ENCODE measurements at regions not wholly inside any gene's neighbourhood (a gene's known extent, or its start where the extent isn't known, plus 50 kb on each side); places are given as distances from the start of the nearest gene placed in this dataset.
"Not testable (repeated sequence)": the region's sequence is repeated elsewhere in the genome, so short reads cannot be mapped to it uniquely, and the experiment has no call there.

DNA sequence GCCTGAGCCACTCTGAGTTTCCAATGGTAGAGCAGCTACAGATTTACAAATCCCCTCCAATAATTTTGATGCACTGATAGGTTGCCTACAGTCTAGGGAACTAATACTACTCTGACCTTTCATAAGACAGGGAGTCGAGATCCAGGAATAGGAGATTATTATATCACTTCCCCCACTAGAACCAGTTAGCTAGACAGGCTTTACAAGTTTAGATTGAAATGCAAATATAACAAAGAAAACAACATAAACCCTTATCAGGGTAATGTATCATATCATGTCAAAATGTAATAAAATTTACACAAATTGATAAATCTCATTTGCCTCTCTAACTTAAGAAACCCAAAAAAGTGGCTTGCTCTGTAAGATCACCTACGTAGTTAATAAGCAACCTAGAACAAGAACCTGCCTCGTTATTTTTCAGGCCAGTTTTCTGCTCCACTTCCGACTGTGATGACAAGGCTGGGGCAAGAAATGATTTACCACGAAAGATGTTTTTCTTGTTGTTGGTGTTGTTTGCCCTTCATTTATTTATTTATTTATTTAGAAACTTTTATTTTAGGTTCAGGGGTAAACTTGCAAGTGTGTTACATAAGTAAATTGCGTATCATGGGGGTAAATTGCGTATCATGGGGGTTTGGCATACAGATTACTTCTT, 504.2 kb upstream of the ID4 start:
- DNase-seq = no peak

DNA sequence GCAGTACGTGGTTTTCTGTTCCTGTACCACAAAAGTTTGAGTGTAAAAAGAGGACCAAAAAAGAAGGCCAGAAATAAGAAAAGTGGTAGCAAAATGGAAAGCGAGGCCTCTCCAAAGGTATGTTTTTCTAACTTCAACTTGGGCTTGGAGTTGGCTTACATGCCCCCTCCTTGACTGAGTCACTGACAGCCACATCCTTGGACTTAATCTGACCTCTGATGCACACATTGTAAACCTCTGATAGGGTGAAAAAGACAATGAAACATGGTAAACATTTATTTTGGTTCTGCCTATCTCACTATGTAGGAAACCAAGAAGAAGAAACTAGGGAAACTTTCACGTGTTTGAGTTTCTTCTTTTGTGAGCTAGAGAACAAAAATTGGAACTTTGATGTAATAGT, 503.2 kb upstream of the ID4 start:
- DNase-seq = no peak

DNA sequence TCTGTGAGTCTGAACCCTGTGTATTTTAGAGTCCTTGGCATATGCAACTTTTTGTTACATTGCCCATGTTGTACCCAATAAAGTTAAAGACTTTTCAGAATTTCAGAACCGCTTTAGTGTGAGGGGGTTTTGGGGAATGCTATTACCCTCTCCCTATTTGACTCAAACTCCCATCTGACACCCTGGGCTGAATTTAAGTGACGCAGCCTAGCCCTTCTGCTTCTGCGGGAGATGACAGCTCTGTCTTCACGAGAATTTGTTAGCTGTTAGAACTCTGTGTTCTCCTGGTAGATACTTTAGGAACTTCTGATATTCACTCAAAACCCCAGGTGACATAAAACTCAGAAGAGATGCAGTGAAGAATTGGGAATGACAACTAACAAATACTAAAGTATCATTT, 500.6 kb upstream of the ID4 start:
- DNase-seq = no peak

DNA sequence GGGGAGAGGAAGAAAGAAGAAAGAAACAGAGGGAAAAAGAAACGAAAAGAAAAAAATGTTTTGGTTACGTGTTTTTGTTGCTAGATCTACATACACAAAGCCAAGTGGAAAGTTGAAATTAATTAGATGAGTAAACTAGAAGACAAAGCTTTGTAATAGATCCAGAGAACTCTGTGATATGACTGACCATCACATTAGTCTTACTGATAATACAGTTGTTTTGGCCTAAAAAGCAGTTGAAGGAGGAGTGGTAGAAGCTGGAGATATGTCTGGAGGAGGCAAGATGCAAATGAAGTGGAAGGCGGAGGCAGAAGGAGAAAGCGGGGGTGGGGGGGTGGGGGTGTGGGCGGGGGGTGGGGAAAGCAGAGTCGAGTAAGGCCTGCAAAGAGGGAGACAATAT, 500.1 kb upstream of the ID4 start:
- no peak for DNase-seq

DNA sequence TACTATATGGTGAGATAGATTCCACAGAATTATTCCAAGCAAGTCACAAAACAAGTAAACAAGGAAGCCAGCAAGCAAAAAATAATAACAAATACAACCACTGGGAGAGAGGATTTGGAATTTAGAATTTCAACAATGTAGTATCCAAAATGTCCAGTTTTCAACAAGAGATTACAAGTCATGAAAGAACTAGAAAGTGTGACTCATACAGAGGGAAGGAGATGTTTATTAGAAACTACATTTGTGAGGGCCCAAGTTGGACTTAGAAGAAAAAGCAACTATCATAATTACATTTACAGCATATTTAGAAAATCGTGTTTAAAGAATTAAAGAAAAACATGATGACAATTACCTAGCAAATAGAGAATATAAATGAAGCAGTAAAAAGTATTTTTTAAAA, 494.6 kb upstream of the ID4 start:
- no peak for DNase-seq

DNA sequence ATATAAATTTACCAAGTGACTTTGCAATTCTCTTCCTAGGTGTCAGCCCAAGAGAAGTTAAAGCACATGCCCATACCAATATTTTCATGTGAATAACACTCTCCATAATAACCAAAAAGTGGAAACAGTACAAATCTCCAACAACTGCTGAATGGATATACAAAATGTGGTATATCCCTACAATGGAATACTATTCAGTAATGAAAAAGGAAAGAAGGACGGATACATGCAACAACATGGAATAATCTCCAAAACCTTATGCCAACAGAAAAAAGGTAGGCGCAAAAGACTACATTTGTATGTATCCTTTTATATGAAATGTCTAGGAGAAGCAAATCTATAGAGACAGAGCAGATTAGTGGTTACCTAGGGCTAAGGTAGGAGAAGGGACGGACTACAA, 487.7 kb upstream of the ID4 start:
- no peak for DNase-seq

DNA sequence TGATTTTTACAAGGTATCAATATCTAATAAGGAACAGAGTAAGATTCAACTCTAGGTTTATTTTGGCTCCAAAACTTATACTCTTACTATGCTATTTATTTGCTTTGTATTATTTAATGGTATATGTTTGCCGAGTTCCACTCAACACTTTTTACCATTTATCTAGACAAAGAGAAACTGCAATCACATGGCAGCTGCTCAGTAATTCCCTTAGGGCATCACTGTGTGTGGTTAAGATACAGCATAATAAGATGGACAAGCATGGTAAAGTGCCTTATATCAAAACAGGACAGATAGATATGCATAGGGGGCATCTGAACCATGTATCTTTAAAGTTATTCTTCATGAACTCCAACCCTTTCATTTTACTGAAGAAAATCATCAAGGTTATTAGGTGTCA, 483.0 kb upstream of the ID4 start:
- no peak for DNase-seq

DNA sequence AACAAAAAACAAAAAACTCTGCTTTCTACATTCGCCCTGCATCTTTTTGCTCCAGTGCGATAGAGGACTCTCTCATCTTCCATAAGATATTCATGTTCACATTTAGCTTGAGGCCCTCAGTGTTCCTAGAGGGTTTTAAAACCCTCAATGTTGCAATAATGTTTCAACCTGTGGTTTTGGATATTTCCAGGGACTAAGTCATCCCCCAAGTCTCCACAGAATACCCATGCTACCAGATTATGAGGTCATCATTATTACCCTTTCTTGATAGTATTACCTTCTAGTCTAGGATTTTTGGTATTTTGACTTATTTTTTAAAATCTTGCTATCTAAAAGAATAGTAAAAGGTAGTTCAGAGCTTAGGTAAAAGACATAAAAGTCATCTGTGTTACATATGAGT, 480.5 kb upstream of the ID4 start:
- no peak for DNase-seq

DNA sequence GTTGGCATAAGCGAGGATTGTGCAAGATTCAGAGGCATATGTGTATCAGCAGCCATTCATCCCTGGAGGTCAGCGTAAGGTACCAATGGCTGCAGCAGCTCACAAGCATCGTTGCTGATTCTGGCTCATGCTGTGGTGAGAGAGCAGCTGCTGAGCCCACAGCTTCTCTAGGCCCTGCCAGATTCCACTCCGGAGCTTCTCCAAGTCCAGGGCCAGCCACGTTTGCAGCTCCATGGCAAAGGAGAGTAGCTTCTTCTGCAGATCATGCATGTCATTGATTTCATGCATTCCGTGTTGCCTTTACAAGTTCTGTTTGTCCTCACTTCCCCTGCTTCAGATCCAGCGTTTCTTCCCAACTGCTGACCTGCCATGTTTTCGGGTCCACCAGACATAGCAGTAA, 474.8 kb upstream of the ID4 start:
- no peak for DNase-seq

DNA sequence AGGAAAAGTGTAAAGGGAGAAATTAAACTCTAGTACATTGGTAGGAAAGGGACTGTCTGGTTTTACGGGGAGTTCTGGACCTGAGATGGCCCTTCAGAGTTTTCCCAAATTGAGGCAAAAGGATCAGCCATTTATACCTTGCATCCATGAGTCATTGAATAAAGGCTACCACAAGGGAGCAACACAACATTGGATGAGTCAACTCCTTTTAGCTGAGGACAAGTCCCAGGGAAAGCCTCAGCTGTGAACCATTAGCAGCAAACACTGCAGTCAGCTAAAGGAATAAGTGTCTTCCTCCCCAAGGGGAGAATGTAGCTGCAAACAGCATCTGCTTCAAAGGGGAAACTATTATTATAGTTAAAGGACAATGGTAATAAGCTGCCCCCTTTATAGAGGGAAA, 468.7 kb upstream of the ID4 start:
- DNase-seq = no peak

DNA sequence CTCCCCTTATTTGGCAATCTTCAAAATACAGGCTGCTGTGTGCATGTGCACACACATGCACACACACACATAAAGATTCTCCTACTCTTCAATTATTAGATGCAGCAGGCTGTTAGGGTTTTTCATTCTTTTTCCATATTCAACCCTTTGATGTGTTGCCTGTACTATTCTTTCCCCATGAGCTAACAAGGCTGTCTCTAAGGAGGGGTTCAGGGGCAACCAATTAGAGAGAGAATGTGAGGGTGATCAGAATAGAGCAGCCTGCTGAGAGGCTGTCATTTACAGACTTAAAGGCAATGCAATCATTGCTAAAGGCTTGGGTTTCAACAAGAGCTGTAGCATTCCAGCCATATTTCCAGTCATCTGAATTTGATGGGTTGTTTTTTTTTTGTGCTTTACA, 467.4 kb upstream of the ID4 start:
- no peak for DNase-seq

DNA sequence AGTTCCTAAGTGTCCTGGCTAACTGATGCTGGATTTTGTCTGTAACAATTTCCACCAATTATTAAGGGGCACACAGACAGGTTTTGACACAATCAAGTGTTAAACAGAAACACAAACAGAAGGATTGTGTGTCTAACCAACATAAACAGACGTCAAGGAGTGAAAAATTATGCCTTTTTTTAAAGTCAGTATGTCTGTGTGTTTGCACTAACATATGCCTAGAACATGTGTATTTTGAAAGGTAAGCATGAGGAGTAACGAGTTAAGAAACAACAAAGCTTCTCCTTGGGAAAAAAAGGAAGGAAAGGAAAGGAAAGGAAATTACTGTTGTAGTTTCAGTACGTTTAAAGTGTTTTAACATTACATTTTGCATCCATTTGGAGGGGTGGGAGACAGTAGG, 466.3 kb upstream of the ID4 start:
- no peak for DNase-seq

DNA sequence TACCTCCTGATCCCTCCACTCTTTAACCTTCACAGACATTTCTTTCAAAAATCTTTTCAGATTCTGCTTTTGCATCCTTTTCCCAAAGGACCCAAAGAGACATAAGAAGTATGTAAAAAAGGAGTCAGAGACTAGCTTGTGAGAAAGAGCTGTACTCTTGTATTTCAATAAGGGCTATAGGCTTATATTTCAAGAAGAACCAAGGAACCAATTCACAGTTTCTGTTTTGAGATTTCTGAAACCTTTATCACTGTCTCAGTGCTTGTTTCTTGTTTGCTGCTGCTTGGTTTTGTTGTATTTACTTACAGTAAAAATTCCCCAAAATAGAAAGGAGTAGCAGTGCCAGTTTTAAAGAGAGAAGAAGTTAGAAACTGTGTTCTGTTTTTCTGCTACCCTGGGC, 461.6 kb upstream of the ID4 start:
- no peak for DNase-seq

DNA sequence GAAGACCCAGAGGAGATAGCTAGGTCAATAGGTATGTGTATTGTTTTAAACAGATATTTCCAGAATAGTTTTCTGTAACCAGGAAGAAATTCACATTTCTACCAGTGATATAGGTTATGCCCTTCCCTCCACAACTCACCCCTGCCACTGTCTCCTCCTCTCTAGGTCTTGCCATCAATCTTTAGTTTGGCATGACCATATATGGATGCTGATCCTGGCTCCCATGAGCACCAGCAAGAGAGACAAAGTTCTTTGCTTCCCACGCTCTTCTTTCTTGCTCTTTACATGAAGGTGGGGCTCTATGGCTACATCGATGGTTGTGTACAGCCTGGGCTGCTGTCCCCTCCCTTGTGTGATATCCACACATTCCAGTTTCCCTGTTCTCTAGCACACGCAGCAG, 459.4 kb upstream of the ID4 start:
- DNase-seq = no peak

DNA sequence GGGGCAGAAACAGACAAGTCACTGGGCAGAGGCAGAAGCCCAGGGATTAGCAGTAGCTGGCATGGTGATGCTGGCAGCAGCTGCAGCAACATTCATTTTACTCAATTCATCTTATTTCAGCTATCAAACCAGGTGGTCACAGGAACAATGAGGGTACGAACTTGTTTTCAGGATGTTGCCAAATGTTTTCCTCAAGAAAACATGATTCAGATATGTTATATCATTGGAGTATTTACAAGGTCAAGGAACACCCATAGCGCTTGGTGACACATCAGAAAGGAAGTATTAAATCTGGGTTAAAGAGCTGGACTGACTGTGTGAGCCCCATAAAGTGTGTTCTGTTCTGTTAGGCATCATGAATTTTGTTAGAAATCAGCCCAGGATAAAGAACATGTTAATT, 456.9 kb upstream of the ID4 start:
- DNase-seq = no peak

DNA sequence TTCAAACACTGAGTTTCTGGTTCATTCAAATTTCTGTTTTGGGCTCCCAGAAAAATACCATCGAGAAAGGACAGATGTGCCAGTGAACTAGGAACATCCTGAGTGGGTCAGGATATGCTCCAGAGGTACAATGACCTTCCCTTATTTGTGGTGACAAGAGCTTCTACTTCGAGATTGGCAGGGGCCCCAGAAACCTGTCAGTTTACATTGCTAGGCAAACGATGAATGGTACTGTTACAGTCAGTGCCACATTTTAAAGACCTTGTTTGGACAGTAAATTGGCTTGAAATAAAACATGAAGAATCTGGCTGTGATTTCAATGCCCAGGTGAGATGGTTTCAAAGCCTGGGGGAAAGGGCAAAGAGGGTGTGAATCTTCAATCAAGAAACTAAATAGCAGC, 454.5 kb upstream of the ID4 start:
- no peak for DNase-seq

DNA sequence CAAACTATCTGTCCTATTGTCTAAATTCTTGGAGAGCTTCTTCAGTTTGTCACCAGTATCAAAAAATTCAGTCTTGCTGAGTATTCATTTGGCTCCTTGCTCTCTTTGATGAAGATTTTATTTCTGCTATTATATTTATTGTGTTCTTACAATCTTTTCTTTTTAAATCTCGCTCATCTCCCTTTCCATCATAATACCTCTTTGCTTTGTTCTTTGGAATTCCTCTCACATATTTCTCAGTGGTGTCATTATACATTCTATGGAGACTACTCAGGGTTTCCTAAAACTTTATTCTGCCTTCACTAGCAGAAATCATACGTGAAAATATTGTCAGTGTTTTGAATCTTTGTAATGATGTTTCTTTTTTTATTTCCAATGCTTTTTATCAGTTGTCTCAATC, 445.2 kb upstream of the ID4 start:
- no peak for DNase-seq

DNA sequence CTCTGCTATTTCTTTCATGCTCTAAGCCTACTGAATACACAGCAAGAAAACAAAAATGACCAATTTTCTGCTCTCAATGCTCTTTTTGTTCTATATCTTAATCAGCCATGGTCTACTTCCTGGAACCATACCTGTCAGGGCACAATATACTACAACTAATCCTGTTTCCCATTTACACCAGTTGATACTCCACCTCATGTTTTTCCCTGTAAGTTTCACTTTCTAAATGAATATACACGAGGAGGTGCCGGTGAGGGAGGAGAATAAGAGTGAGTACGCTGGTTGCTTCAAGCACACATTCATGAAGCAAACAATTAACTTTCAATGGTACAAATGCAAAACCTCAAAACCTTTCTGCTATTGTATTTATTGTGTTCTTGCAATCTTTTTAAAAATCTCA, 443.1 kb upstream of the ID4 start:
- no peak for DNase-seq

DNA sequence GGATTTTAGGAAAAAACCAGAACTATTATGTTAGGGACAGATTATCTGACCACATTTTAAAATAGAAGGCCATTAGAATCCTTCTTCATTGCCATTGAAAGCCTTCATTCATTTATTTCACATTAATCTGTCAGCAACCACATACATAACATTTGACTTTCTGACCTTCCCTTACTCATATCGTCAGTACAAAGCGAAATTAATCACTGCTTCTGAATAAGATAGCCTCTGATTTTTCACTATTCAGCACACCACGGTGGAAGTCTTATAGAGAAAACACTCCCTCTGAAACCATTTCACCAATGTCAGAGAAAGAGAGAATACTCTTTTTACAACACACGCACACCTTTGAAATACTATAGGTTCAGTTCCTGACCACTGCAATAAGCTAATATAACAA, 442.5 kb upstream of the ID4 start:
- DNase-seq = no peak

DNA sequence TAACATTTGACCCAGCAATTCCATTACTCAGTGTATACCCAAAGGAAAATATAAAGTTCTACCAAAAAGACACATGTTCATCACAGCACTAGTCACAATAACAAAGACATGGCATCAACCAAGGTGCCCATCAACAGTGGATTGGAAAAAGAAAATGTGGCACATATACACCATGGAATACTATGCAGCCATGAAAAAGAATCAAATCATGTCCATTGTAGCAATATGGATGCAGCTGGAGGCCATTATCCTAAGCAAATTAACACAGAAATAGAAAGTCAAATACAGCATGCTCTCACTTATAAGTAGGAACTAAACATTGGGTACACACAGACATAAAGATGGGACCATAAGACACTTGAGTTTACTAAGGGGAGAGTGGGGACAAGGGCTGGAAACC, 441.9 kb upstream of the ID4 start:
- DNase-seq = no peak

DNA sequence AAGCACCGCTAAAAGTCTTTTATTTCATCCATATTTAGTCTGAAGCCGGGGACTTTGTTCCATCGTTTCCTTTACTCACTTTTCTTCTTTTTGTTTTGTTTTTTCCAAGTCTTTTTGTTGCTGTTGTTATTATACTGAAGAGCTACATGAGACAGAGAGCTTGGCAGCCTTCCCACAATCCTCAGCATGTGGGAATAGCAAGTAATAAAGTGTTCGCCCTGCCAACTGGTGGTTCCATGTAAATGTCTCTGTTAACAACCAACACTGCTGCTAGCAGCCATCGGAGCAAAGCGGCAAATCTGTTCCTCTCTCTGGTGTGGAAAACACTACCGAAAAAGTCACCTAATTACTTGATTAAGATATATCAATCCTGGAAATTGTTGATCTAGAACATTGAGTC, 437.8 kb upstream of the ID4 start:
- no peak for DNase-seq

DNA sequence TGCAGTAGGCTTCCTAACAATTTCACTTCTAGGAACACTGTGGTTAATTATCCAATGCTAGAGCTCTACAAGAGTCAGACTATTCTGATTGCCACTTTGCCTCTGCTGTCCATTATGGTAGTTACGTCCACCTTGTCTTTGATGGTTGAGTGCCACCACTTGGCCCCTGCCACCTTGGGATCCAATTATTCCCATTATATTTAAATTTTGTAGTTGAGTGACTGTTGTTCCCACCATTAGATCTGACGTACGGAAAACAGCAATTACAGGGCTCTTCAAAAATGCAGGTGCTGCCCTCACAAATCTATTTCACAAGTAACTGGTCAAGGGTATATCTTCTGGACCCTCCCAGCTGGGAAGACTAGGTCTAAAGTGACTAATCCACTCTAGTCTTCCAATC, 432.3 kb upstream of the ID4 start:
- not testable (repeated sequence) for DNase-seq

DNA sequence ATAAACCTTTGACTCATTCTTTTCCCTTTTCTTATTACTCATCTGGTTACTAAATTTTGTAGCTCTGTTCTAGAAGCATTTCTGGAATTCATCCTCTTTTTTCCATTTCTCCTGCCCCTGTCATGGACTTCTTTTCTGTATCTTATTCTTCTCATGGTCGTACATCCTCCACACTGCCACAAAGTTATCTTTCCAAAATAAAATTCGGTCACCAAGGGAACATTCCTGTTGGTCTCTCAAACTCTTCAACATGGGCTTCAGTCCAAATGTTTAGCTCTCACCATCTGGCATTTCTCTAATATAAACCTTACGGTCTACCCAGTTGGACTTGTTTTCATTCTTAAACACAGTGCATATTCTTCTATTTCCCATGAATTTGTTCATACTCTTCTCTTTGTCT, 428.8 kb upstream of the ID4 start:
- DNase-seq = no peak

DNA sequence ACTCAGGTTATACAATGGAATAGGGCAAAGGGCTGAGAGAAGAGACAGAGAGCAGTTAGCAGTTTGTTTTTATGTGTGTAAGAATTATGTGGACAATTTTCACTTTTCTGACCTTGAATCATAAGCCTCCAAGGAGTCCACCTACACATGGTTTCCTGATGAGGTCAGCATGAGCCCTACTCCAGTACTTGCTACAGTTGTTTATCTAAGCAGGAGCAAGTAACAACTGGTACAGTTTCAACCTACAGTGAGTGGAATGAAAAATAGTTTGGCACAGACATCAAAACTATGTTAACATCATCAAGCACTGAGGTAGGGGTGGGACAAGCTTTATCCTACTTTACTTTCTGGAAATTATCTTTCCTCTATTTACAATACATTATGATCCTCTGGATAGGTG, 426.7 kb upstream of the ID4 start:
- no peak for DNase-seq

DNA sequence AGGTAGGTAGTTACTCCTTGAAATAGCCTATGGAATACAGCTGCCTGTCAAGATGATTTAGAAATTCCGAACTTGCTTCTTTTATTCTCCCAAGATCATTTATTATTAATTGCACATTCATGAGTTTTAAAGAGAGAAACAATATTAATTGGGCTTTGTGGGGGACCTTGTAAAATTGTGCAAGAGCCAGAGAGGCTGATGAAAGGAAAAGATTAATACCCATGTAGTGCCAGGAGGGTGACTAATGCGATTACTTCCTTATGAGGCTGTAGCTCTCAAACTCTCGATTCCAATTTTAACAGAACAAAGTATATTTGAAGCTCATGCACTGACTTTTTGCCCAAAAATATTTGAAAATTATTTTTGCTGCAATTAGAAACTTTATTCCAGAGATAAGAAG, 423.8 kb upstream of the ID4 start:
- no peak for DNase-seq
